IMR-90 (cell line): ENCODE measurements at regions not wholly inside any gene's neighbourhood (a gene's known extent, or its start where the extent isn't known, plus 50 kb on each side); places are given as distances from the start of the nearest gene placed in this dataset.
A peak's percentile ranks its signal among the peaks of the same experiment; 100 is the strongest.

ENCODE experiments used
- ATAC-seq: fragments of 200-7000 bp; cut with Tn5 transposase; 2 replicates; pipeline ENCODE4 v1.9.1; 2020; ENCODE audit warnings: low read depth, mild to moderate bottlenecking, moderate library complexity
- BruUV-seq: library from RNA; stranded (reverse); fragments of 400-500 nt; replicated peaks from 2 replicates; lab custom pipeline; 2021; lab: Mats Ljungman, UMichigan
- CTCF ChIA-PET: fragments of 300-600 bp; formaldehyde crosslinking; extraction: SDS; loops from one replicate; lab custom pipeline; 2021; ENCODE audit warnings: antibody characterized with exemption; lab: Yijun Ruan, JAX
- POLR2A ChIA-PET: fragments of 300-600 bp; sonication (Branson Sonifier 250); formaldehyde crosslinking; loops from one replicate; lab custom pipeline; 2022; ENCODE audit warnings: antibody characterized with exemption; ENCODE audit not compliant: unreplicated experiment; lab: Charles Lee
- DNase-seq: peaks from one replicate; pipeline ENCODE4 v3.0.0; 2013
- H2AFZ ChIP-seq: replicated peaks from 2 replicates; pipeline ENCODE3; 2013; ENCODE audit warnings: low read length, mild to moderate bottlenecking; ENCODE audit not compliant: poor library complexity
- H2AK5ac ChIP-seq: 2 replicates; pipeline ENCODE4 v1.6.1; 2013; ENCODE audit warnings: low read depth, low read length, inconsistent platforms
- H2AK9ac ChIP-seq: replicated peaks from 2 replicates; pipeline ENCODE3; 2013; ENCODE audit warnings: mild to moderate bottlenecking, low read depth, low read length, moderate library complexity; ENCODE audit not compliant: poor library complexity
- H2BK120ac ChIP-seq: 2 replicates; pipeline ENCODE4 v1.6.1; 2013; ENCODE audit warnings: low read depth, low read length, inconsistent platforms
- H2BK15ac ChIP-seq: 3 replicates; pipeline ENCODE4 v1.6.1; 2013; ENCODE audit warnings: low read depth, low read length, inconsistent platforms
- H2BK20ac ChIP-seq: 2 replicates; pipeline ENCODE4 v1.6.1; 2013; ENCODE audit warnings: low read depth, mild to moderate bottlenecking, inconsistent platforms, low read length, moderate library complexity
- H2BK5ac ChIP-seq: 2 replicates; pipeline ENCODE4 v1.6.1; 2013; ENCODE audit warnings: mild to moderate bottlenecking, low read depth, low read length, inconsistent platforms; ENCODE audit not compliant: poor library complexity, severe bottlenecking
- H3K14ac ChIP-seq: replicated peaks from 2 replicates; pipeline ENCODE4 v1.6.1; 2013; ENCODE audit warnings: low read depth, low read length, inconsistent platforms
- H3K18ac ChIP-seq: 2 replicates; pipeline ENCODE4 v1.6.1; 2013; ENCODE audit warnings: low read depth, low read length, control low read depth
- H3K23ac ChIP-seq: 2 replicates; pipeline ENCODE4 v1.6.1; 2013; ENCODE audit warnings: low read depth, low read length, inconsistent platforms
- H3K27ac ChIP-seq: 2 replicates; pipeline ENCODE4 v1.5.1; 2013; ENCODE audit warnings: mild to moderate bottlenecking, control low read depth, low read length; ENCODE audit not compliant: insufficient read depth
- H3K27me3 ChIP-seq: 2 replicates; pipeline ENCODE4 v1.6.1; 2013; ENCODE audit warnings: low read length; ENCODE audit not compliant: control insufficient read depth, insufficient read depth
- H3K36me3 ChIP-seq: 2 replicates; pipeline ENCODE4 v1.6.1; 2013; ENCODE audit warnings: low read length, mixed read lengths; ENCODE audit not compliant: control insufficient read depth, insufficient read depth
- H3K4ac ChIP-seq: 2 replicates; pipeline ENCODE4 v1.6.1; 2013; ENCODE audit warnings: low read depth, low read length, inconsistent platforms
- H3K4me1 ChIP-seq: 2 replicates; pipeline ENCODE4 v1.6.1; 2013; ENCODE audit warnings: low read length, mixed read lengths; ENCODE audit not compliant: control insufficient read depth, insufficient read depth
- H3K4me2 ChIP-seq: 2 replicates; pipeline ENCODE4 v1.6.1; 2013; ENCODE audit warnings: low read depth, mild to moderate bottlenecking, control low read depth, low read length, moderate library complexity
- H3K4me3 ChIP-seq: 2 replicates; pipeline ENCODE4 v1.5.1; 2013; ENCODE audit warnings: low read depth, mild to moderate bottlenecking, control low read depth, low read length, moderate library complexity; ENCODE audit not compliant: insufficient read depth
- H3K56ac ChIP-seq: 2 replicates; pipeline ENCODE4 v1.6.1; 2013; ENCODE audit warnings: low read length, inconsistent platforms; ENCODE audit not compliant: insufficient read depth; ENCODE audit errors: extremely low read depth
- H3K79me1 ChIP-seq, 2 experiments: 2 replicates each; pipeline ENCODE4 v1.6.1; 2013; ENCODE audit warnings: low read length in 2 of 2, inconsistent platforms in 1 of 2, low read depth in 1 of 2
- H3K9ac ChIP-seq: 2 replicates; pipeline ENCODE4 v1.6.1; 2013; ENCODE audit warnings: low read depth, low read length, control low read depth
- H3K9me1 ChIP-seq: 2 replicates; pipeline ENCODE4 v1.6.1; 2013; ENCODE audit warnings: low read length, inconsistent platforms; ENCODE audit not compliant: insufficient read depth
- H3K9me3 ChIP-seq: 2 replicates; pipeline ENCODE4 v1.6.1; 2013; ENCODE audit warnings: low read length; ENCODE audit not compliant: control insufficient read depth, insufficient read depth
- H4K20me1 ChIP-seq: 2 replicates; pipeline ENCODE4 v1.6.1; 2013; ENCODE audit warnings: low read length, inconsistent platforms; ENCODE audit not compliant: insufficient read depth
- H4K5ac ChIP-seq: 2 replicates; pipeline ENCODE4 v1.6.1; 2013; ENCODE audit warnings: mild to moderate bottlenecking, low read depth, low read length, control low read depth
- H4K8ac ChIP-seq, 2 experiments: 2 replicates each; pipeline ENCODE4 v1.6.1; 2013; ENCODE audit warnings: low read depth in 2 of 2, low read length in 2 of 2, control low read depth in 1 of 2, inconsistent platforms in 1 of 2
- H4K91ac ChIP-seq: 2 replicates; pipeline ENCODE4 v1.6.1; 2013; ENCODE audit warnings: low read depth, low read length, inconsistent platforms; ENCODE audit not compliant: insufficient read depth
- CHD1 ChIP-seq: IDR thresholded peaks from 2 replicates; pipeline ENCODE4 v1.6.1; 2012; ENCODE audit warnings: low read depth, low read length, improper control_type of control experiment
- CTCF ChIP-seq: conservative IDR thresholded peaks from 2 replicates; pipeline ENCODE4 v1.5.1; 2012; ENCODE audit warnings: mild to moderate bottlenecking, low read depth, low read length, improper control_type of control experiment
- FOS ChIP-seq: fragments of 150-350 bp; IDR thresholded peaks from 2 replicates; pipeline ENCODE4 v1.6.1; 2016; ENCODE audit warnings: low read depth, low read length
- MAZ ChIP-seq: IDR thresholded peaks from 2 replicates; pipeline ENCODE4 v1.6.1; 2012; ENCODE audit warnings: low read depth, mild to moderate bottlenecking, low read length, improper control_type of control experiment, moderate library complexity, borderline replicate concordance
- RAD21 ChIP-seq: IDR thresholded peaks from 2 replicates; pipeline ENCODE4 v1.6.1; 2012; ENCODE audit warnings: low read length, improper control_type of control experiment
- RCOR1 ChIP-seq: IDR thresholded peaks from 2 replicates; pipeline ENCODE4 v1.6.1; 2012; ENCODE audit warnings: mild to moderate bottlenecking, low read length, improper control_type of control experiment; ENCODE audit not compliant: insufficient replicate concordance
- RFX5 ChIP-seq: IDR thresholded peaks from 2 replicates; pipeline ENCODE4 v1.8.0; 2012; ENCODE audit warnings: low read depth, mild to moderate bottlenecking, low read length, moderate library complexity
- WGBS, 2 experiments: methylation state at CpG; one replicate each; pipeline versions ENCODE4 v1.1.5 to v1.1.7; 2013; ENCODE audit warnings: missing lambda C conversion rate in 2 of 2; ENCODE audit not compliant: insufficient read length in 1 of 2; ENCODE audit errors: extremely low coverage in 2 of 2; 5-methylcytosine and 5-hydroxymethylcytosine counted together
- dilution Hi-C: fragments of 300-500 bp; cut with HindIII; formaldehyde crosslinking; loops from one replicate; pipeline ENCODE4 v1.14.3; 2018; ENCODE audit warnings: low sequenced_read_pairs; ENCODE audit not compliant: unreplicated experiment
- in situ Hi-C: fragments of 300-500 bp; cut with MboI; formaldehyde crosslinking; loops from 3 replicates; pipeline ENCODE4 v1.14.3; 2019; ENCODE audit warnings: low sequenced_read_pairs, inconsistent platforms, mixed read lengths
- intact Hi-C: fragments of 100-400 bp; cut with micrococcal nuclease; formaldehyde crosslinking; loops from 2 replicates; pipeline ENCODE4 v1.10.0; 2022

- Histone ChIP-seq H3K56ac (peak overlapping the region; percentile 66; the same call in 1 of the 2 replicates), H3K27me3 (no peaks in the 10 kb centered on the region), H3K27ac (peak overlapping the region; percentile 89), H2AK5ac (peak overlapping the region; percentile 98), H3K9me3 (no peaks in the 10 kb centered on the region), H2BK15ac (peak overlapping the region; percentile 99), H3K9me1 (peaks cover 30% of the 10 kb centered on the region), H2AK9ac (no peak overlapping the region), H2BK20ac (peak overlapping the region; percentile 97), H3K18ac (peak overlapping the region; percentile 79), H3K23ac (peak overlapping the region; percentile 86), H2BK5ac (peak overlapping the region; percentile 98), H3K9ac (no peak overlapping the region), H3K4ac (peak overlapping the region; percentile 98), H2BK120ac (peak overlapping the region; percentile 99), H3K14ac (peak overlapping the region; percentile 98), H3K4me3 (no peak overlapping the region), H4K8ac (peak overlapping the region; percentile 88 to 91), H3K4me1 (peaks cover 34% of the 10 kb centered on the region), H3K4me2 (no peak overlapping the region), H3K79me1 (peaks cover 26 to 65% of the 10 kb centered on the region in 2 experiments), H4K5ac (peak overlapping the region; percentile 92), H4K20me1 (no peaks in the 10 kb centered on the region), H3K36me3 (peaks cover 15% of the 10 kb centered on the region), H4K91ac (peak overlapping the region; percentile 94), H2AFZ (peak overlapping the region; percentile 12)
- dilution Hi-C loops: no loop called here
- WGBS, 2 experiments: no CpG with 5 or more reads among the region's 8 CpGs
- intact Hi-C loops: loop anchor here (10.0 kb wide), 1 partner anchor 164 kb away; no protein-coding TSS in a partner anchor
- ChIA-PET CTCF (no interaction called here), POLR2A (no interaction called here)
- ATAC-seq: no peak
- no TSS peak for BruUV-seq
- in situ Hi-C loops: no loop called here
- DNase-seq: no peak
- TF ChIP-seq RFX5 (no peak), CTCF (no peak), MAZ (no peak), FOS (no peak), CHD1 (no peak), RCOR1 (no peak), RAD21 (no peak)
Observed at GRCh38 chr20:19811231-19811630, 53.2 kb downstream of the RIN2 start.
